Activated CD4-positive, alpha-beta T cell treated with anti-CD3 and anti-CD28 coated beads, Interleukin-2, amount 50 U/mL, for 48 hours (primary cell): ENCODE measurements at regions not wholly inside any gene's neighbourhood (a gene's known extent, or its start where the extent isn't known, plus 50 kb on each side); places are given as distances from the start of the nearest gene placed in this dataset.
A peak's percentile ranks its signal among the peaks of the same experiment; 100 is the strongest.
"Not testable (repeated sequence)": the region's sequence is repeated elsewhere in the genome, so short reads cannot be mapped to it uniquely, and the experiment has no call there.

Experiments used
- DNase-seq, 2 experiments: peaks; one replicate each; pipeline ENCODE4 v3.0.0-alpha.2; 2020

- peak; percentile 15 to 34 for DNase-seq
Observed at GRCh38 chr13:50131920-50132903, 117.0 kb downstream of the KCNRG start.

- no peak for DNase-seq
Observed at GRCh38 chr13:50132904-50133357, 117.7 kb downstream of the KCNRG start.

GRCh38 chr13:50133358-50133953 lies 118.2 kb downstream of the KCNRG start:
- DNase-seq, result no peak

GRCh38 chr13:50136226-50136625 lies 121.0 kb downstream of the KCNRG start:
- DNase-seq, result no peak

GRCh38 chr13:50136678-50137077 lies 121.4 kb downstream of the KCNRG start:
- DNase-seq, result no peak

GRCh38 chr13:50139435-50139934 lies 124.2 kb downstream of the KCNRG start:
- not testable (repeated sequence) for DNase-seq

GRCh38 chr13:50140153-50140552 lies 124.9 kb downstream of the KCNRG start:
- no peak for DNase-seq

- no peak for DNase-seq
Observed at GRCh38 chr13:50140581-50141374, 125.5 kb downstream of the KCNRG start.

- no peak for DNase-seq
Observed at GRCh38 chr13:50141375-50141975, 126.2 kb downstream of the KCNRG start.

GRCh38 chr13:50144246-50145160 lies 129.3 kb downstream of the KCNRG start:
- DNase-seq, result no peak

GRCh38 chr13:50149214-50149613 lies 134.0 kb downstream of the KCNRG start:
- DNase-seq, result no peak

GRCh38 chr13:50149932-50150331 lies 134.7 kb downstream of the KCNRG start:
- no peak for DNase-seq

- DNase-seq, result no peak
Observed at GRCh38 chr13:50152224-50152623, 137.0 kb downstream of the KCNRG start.

- no peak for DNase-seq
Observed at GRCh38 chr13:50152655-50153309, 137.5 kb downstream of the KCNRG start.

- DNase-seq, result no peak
Observed at GRCh38 chr13:50153401-50153800, 138.2 kb downstream of the KCNRG start.

- no peak for DNase-seq
Observed at GRCh38 chr13:50153876-50154275, 138.6 kb downstream of the KCNRG start.

- no peak for DNase-seq
Observed at GRCh38 chr13:50154697-50155096, 139.5 kb downstream of the KCNRG start.

- no peak for DNase-seq
Observed at GRCh38 chr13:50156140-50156539, 140.9 kb downstream of the KCNRG start.

- no peak for DNase-seq
Observed at GRCh38 chr13:50156561-50157127, 141.4 kb downstream of the KCNRG start.

- DNase-seq, result no peak
Observed at GRCh38 chr13:50158385-50159165, 143.3 kb downstream of the KCNRG start.
